ENCODE measurements at regions not wholly inside any gene's neighbourhood (a gene's known extent, or its start where the extent isn't known, plus 50 kb on each side); places are given as distances from the start of the nearest gene placed in this dataset.

DNA sequence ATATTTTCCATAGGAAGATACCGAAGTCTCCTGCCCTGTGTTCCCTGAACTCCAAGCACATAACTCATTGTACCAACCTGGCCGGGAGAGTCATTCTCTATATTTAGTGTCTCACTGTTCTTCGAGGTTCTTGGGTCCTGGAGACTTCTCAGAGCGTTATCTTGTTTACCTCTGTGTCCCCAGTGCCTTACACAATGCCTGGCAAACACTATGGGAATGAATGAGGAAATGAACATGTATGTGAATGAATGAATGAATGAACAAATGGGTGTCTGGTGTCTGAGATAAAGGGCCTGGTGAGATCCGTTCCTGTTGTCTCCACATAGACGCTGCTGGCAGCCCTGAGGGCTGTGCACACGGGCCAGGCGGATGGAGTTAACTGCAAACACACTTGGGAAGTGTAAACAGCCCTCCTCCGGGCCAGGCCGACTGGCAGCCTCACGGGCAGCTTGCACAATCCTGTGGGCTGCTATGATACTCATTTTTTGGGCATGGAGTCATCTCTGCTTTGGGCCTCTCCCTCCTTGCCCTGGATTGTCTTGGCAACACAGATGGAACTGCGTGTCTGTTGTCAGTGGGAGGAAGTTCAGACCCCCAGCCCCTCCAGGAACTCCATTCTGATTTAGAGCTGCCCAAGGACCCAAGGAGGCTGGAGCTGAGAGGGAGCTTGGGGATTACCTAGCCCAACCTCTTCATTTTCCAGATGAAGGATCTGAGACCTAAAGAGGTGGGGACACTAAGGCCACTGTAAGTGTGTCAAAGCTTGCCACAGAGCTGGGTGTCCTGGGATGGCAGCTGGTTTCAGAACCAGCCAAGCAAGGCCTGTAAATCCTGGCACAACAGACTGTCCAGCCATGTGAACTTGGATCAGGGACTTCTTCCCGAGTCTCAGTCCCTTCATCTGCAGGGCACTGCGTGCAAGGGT, 124.4 kb downstream of the INHBB start:
- TF ChIP-seq CTCF (IDR thresholded peaks at IDR 0.05; ENCODE audit: low read depth, low read length, poor library complexity, severe bottlenecking): no peak
- no peak for TF ChIP-seq EZH2phosphoT487 (IDR thresholded peaks at IDR 0.05; ENCODE audit: borderline replicate concordance, low read length)
